ENCODE measurements at regions not wholly inside any gene's neighbourhood (a gene's known extent, or its start where the extent isn't known, plus 50 kb on each side); places are given as distances from the start of the nearest gene placed in this dataset.
"Not testable (repeated sequence)": the region's sequence is repeated elsewhere in the genome, so short reads cannot be mapped to it uniquely, and the experiment has no call there.

- Histone ChIP-seq H3F3A (ENCODE audit: insufficient read depth) (no peaks in the 10 kb centered on the region), H2AFZ (ENCODE audit: low read depth, low read length, severe bottlenecking) (no peak overlapping the region), H3K27me3 (ENCODE audit: low read length) (no peaks in the 10 kb centered on the region), H3K9ac (ENCODE audit: low read length) (no peak overlapping the region), H3K9me2 (replicated peaks; ENCODE audit: insufficient read depth, low read length) (no peaks in the 10 kb centered on the region), H3K4me3 (ENCODE audit: insufficient read depth, low read length, poor library complexity, severe bottlenecking) (no peak overlapping the region), H3K36me3 (ENCODE audit: low read length) (no peaks in the 10 kb centered on the region), H3K27ac (ENCODE audit: low read depth, low read length) (no peak overlapping the region), H4K20me1 (ENCODE audit: low read depth, low read length) (no peaks in the 10 kb centered on the region), H3K9me3 (ENCODE audit: insufficient read depth, low read length) (no peaks in the 10 kb centered on the region), H3K79me2 (ENCODE audit: insufficient read depth, low read length) (no peaks in the 10 kb centered on the region), H3K4me2 (ENCODE audit: low read depth, low read length, poor library complexity, severe bottlenecking) (no peak overlapping the region)
- TF ChIP-seq, protein P1, sequence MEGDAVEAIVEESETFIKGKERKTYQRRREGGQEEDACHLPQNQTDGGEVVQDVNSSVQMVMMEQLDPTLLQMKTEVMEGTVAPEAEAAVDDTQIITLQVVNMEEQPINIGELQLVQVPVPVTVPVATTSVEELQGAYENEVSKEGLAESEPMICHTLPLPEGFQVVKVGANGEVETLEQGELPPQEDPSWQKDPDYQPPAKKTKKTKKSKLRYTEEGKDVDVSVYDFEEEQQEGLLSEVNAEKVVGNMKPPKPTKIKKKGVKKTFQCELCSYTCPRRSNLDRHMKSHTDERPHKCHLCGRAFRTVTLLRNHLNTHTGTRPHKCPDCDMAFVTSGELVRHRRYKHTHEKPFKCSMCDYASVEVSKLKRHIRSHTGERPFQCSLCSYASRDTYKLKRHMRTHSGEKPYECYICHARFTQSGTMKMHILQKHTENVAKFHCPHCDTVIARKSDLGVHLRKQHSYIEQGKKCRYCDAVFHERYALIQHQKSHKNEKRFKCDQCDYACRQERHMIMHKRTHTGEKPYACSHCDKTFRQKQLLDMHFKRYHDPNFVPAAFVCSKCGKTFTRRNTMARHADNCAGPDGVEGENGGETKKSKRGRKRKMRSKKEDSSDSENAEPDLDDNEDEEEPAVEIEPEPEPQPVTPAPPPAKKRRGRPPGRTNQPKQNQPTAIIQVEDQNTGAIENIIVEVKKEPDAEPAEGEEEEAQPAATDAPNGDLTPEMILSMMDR (IDR thresholded peaks at IDR 0.05; ENCODE audit: insufficient read depth, low read length, poor library complexity, severe bottlenecking): no peak
- no peak for TF ChIP-seq EZH2phosphoT487 (conservative IDR thresholded peaks at IDR 0.05; ENCODE audit: low read length)
Measured at GRCh38 chr16:60642956-60643355, 1393.3 kb downstream of the CDH8 start.

GRCh38 chr16:60641067-60641665 is 1395.1 kb downstream of the CDH8 start:
- Histone ChIP-seq H3K79me2 (ENCODE audit: insufficient read depth, low read length) (no peaks in the 10 kb centered on the region), H3K27me3 (ENCODE audit: low read length) (no peaks in the 10 kb centered on the region), H3K36me3 (ENCODE audit: low read length) (no peaks in the 10 kb centered on the region), H3K9ac (ENCODE audit: low read length) (no peak overlapping the region), H3K9me3 (ENCODE audit: insufficient read depth, low read length) (no peaks in the 10 kb centered on the region), H3K9me2 (replicated peaks; ENCODE audit: insufficient read depth, low read length) (no peaks in the 10 kb centered on the region), H4K20me1 (ENCODE audit: low read depth, low read length) (no peaks in the 10 kb centered on the region), H3K27ac (ENCODE audit: low read depth, low read length) (no peak overlapping the region), H3F3A (ENCODE audit: insufficient read depth) (no peaks in the 10 kb centered on the region), H2AFZ (ENCODE audit: low read depth, low read length, severe bottlenecking) (no peak overlapping the region), H3K4me3 (ENCODE audit: insufficient read depth, low read length, poor library complexity, severe bottlenecking) (no peak overlapping the region), H3K4me2 (ENCODE audit: low read depth, low read length, poor library complexity, severe bottlenecking) (no peak overlapping the region)
- TF ChIP-seq, protein P1 (IDR thresholded peaks at IDR 0.05; ENCODE audit: insufficient read depth, low read length, poor library complexity, severe bottlenecking): no peak
- TF ChIP-seq EZH2phosphoT487 (conservative IDR thresholded peaks at IDR 0.05; ENCODE audit: low read length): no peak

GRCh38 chr16:60640038-60640437 is 1396.2 kb downstream of the CDH8 start:
- Histone ChIP-seq H2AFZ (ENCODE audit: low read depth, low read length, severe bottlenecking) (no peak overlapping the region), H3K4me3 (ENCODE audit: insufficient read depth, low read length, poor library complexity, severe bottlenecking) (no peak overlapping the region), H3K9ac (ENCODE audit: low read length) (no peak overlapping the region), H3K36me3 (ENCODE audit: low read length) (no peaks in the 10 kb centered on the region), H4K20me1 (ENCODE audit: low read depth, low read length) (no peaks in the 10 kb centered on the region), H3K4me2 (ENCODE audit: low read depth, low read length, poor library complexity, severe bottlenecking) (no peak overlapping the region), H3K27ac (ENCODE audit: low read depth, low read length) (no peak overlapping the region), H3K9me3 (ENCODE audit: insufficient read depth, low read length) (no peaks in the 10 kb centered on the region), H3F3A (ENCODE audit: insufficient read depth) (no peaks in the 10 kb centered on the region), H3K79me2 (ENCODE audit: insufficient read depth, low read length) (no peaks in the 10 kb centered on the region), H3K9me2 (replicated peaks; ENCODE audit: insufficient read depth, low read length) (no peaks in the 10 kb centered on the region), H3K27me3 (ENCODE audit: low read length) (no peaks in the 10 kb centered on the region)
- TF ChIP-seq, protein P1 (IDR thresholded peaks at IDR 0.05; ENCODE audit: insufficient read depth, low read length, poor library complexity, severe bottlenecking): no peak
- no peak for TF ChIP-seq EZH2phosphoT487 (conservative IDR thresholded peaks at IDR 0.05; ENCODE audit: low read length)

DNA sequence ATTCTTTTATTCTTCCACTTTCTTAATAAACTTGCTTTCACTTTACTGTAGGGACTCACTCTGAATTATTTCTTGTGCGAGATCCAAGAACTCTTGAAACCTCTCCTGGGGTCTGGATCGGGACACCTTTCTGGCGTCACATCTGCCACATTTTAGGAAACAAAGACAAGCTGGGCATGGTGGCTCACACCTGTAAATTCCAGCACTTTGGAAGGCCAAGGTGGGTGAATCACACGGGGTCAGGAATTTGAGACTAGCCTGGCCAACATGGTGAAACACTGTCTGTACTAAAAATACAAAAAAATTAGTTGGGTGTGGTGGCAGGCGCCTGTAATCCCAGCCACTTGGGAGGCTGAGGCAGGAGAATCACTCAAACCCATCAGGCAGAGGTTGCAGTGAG is 1399.6 kb downstream of the CDH8 start:
- not testable (repeated sequence) for H2AFZ ChIP-seq (ENCODE audit: low read depth, low read length, severe bottlenecking); H3K9me3 ChIP-seq (ENCODE audit: insufficient read depth, low read length); H3K36me3 ChIP-seq (ENCODE audit: low read length); H3K4me2 ChIP-seq (ENCODE audit: low read depth, low read length, poor library complexity, severe bottlenecking); H3K79me2 ChIP-seq (ENCODE audit: insufficient read depth, low read length); H3K27ac ChIP-seq (ENCODE audit: low read depth, low read length); H3K27me3 ChIP-seq (ENCODE audit: low read length); H3F3A ChIP-seq (ENCODE audit: insufficient read depth); H4K20me1 ChIP-seq (ENCODE audit: low read depth, low read length); H3K9me2 ChIP-seq (replicated peaks; ENCODE audit: insufficient read depth, low read length); H3K9ac ChIP-seq (ENCODE audit: low read length); H3K4me3 ChIP-seq (ENCODE audit: insufficient read depth, low read length, poor library complexity, severe bottlenecking)

Data from SU-DHL-6 (cell line).